H1 (cell line): ENCODE measurements at regions not wholly inside any gene's neighbourhood (a gene's known extent, or its start where the extent isn't known, plus 50 kb on each side); places are given as distances from the start of the nearest gene placed in this dataset.

Experiments
- CTCF ChIA-PET: fragments of 300-600 bp; sonication (Branson Sonifier 250); formaldehyde crosslinking; loops from one replicate; lab custom pipeline; 2021; ENCODE audit not compliant: partially characterized antibody; lab: Charles Lee
- POLR2A ChIA-PET: fragments of 300-600 bp; sonication (Branson Sonifier 250); formaldehyde crosslinking; loops from one replicate; lab custom pipeline; 2021; ENCODE audit warnings: inconsistent platforms; ENCODE audit not compliant: partially characterized antibody; lab: Charles Lee
- DNase-seq, 2 experiments: peaks; one replicate each; pipeline versions ENCODE4 v3.0.0 to v3.0.0-alpha.2; 2010 to 2022; ENCODE audit warnings: low spot score in 2 of 2, low read depth in 1 of 2, mixed read lengths in 1 of 2
- FAIRE-seq: peaks from 2 replicates; lab custom pipeline; 2011; peaks lifted over from hg19 to GRCh38; lab: Jason Lieb, UNC
- H2AFZ ChIP-seq: 2 replicates; pipeline ENCODE4 v1.8.1; 2012; ENCODE audit warnings: low read length, inconsistent platforms
- H2AK5ac ChIP-seq: 2 replicates; pipeline ENCODE4 v1.6.1; 2013; ENCODE audit warnings: low read depth, low read length
- H2BK120ac ChIP-seq: replicated peaks from 2 replicates; pipeline ENCODE3; 2013; ENCODE audit warnings: low read depth, low read length, inconsistent platforms
- H2BK12ac ChIP-seq: 2 replicates; pipeline ENCODE4 v1.6.1; 2013; ENCODE audit warnings: low read depth, low read length
- H2BK15ac ChIP-seq: 2 replicates; pipeline ENCODE4 v1.6.1; 2013; ENCODE audit warnings: low read length
- H2BK20ac ChIP-seq: 2 replicates; pipeline ENCODE4 v1.6.1; 2013; ENCODE audit warnings: low read length
- H2BK5ac ChIP-seq: 2 replicates; pipeline ENCODE4 v1.6.1; 2013; ENCODE audit warnings: low read depth, low read length
- H3K14ac ChIP-seq: 2 replicates; pipeline ENCODE4 v1.6.1; 2013; ENCODE audit warnings: inconsistent platforms; ENCODE audit not compliant: insufficient read length
- H3K18ac ChIP-seq: 2 replicates; pipeline ENCODE4 v1.6.1; 2013; ENCODE audit warnings: low read length; ENCODE audit errors: extremely low read depth
- H3K23ac ChIP-seq: 2 replicates; pipeline ENCODE4 v1.6.1; 2013; ENCODE audit warnings: inconsistent platforms; ENCODE audit not compliant: insufficient read length
- H3K23me2 ChIP-seq: 2 replicates; pipeline ENCODE4 v1.6.1; 2013; ENCODE audit warnings: low read depth, low read length
- H3K27ac ChIP-seq: 2 replicates; pipeline ENCODE4 v1.6.1; 2011; ENCODE audit warnings: low read depth, low read length, inconsistent platforms
- H3K27me3 ChIP-seq, 4 experiments: replicated peaks in 1 of 4; 1 replicate in 1 of 4; 2 replicates in 3 of 4; pipeline versions ENCODE4 v1.6.1 to v1.8.1; 2011 to 2013; ENCODE audit warnings: low read length in 3 of 4, mild to moderate bottlenecking in 3 of 4, inconsistent platforms in 2 of 4, mixed read lengths in 2 of 4, moderate library complexity in 1 of 4; ENCODE audit not compliant: control insufficient read depth in 3 of 4, insufficient read depth in 3 of 4; ENCODE audit errors: extremely low read depth in 1 of 4
- H3K36me3 ChIP-seq, 4 experiments: 2 replicates each; pipeline versions ENCODE4 v1.6.1 to v1.8.1; 2011 to 2013; ENCODE audit warnings: mild to moderate bottlenecking in 4 of 4, low read length in 3 of 4, moderate library complexity in 2 of 4, control low read depth in 1 of 4, inconsistent platforms in 1 of 4; ENCODE audit not compliant: insufficient read depth in 4 of 4, control insufficient read depth in 2 of 4
- H3K4ac ChIP-seq: replicated peaks from 2 replicates; pipeline ENCODE3; 2013; ENCODE audit warnings: low read length, low read depth, mixed read lengths, inconsistent platforms; ENCODE audit not compliant: insufficient read length
- H3K4me1 ChIP-seq, 4 experiments: replicated peaks in 1 of 4; 1 replicate in 1 of 4; 2 replicates in 3 of 4; pipeline versions ENCODE4 v1.6.1 to v1.8.1; 2011 to 2013; ENCODE audit warnings: low read length in 3 of 4, inconsistent platforms in 2 of 4, mixed read lengths in 1 of 4; ENCODE audit not compliant: insufficient read depth in 4 of 4, control insufficient read depth in 3 of 4
- H3K4me2 ChIP-seq, 2 experiments: 2 replicates each; pipeline versions ENCODE4 v1.6.1 to v1.8.1; 2011 to 2013; ENCODE audit warnings: low read depth in 2 of 2, low read length in 2 of 2, control low read depth in 1 of 2, inconsistent platforms in 1 of 2, mild to moderate bottlenecking in 1 of 2; ENCODE audit not compliant: insufficient read depth in 1 of 2
- H3K4me3 ChIP-seq, 4 experiments: fragments of 200-600, 300-600 bp in 1 of 4; sonication (generic), shearing (Covaris generic), sonication (Bioruptor Twin) in 1 of 4; 2 replicates each; pipeline versions ENCODE4 v1.5.1 to v1.8.1; 2011 to 2016; ENCODE audit warnings: low read length in 4 of 4, low read depth in 3 of 4, control low read depth in 2 of 4, inconsistent platforms in 2 of 4, mild to moderate bottlenecking in 2 of 4, mixed read lengths in 1 of 4, moderate library complexity in 1 of 4; ENCODE audit not compliant: insufficient read depth in 2 of 4; ENCODE audit errors: extremely low read depth in 1 of 4
- H3K56ac ChIP-seq: replicated peaks from 2 replicates; pipeline ENCODE3; 2013; ENCODE audit warnings: low read depth, mild to moderate bottlenecking, mixed read lengths, low read length, inconsistent platforms; ENCODE audit not compliant: insufficient read length
- H3K79me1 ChIP-seq: 2 replicates; pipeline ENCODE4 v1.6.1; 2013; ENCODE audit warnings: low read depth, low read length, control low read depth
- H3K79me2 ChIP-seq, 2 experiments: 2 replicates each; pipeline versions ENCODE4 v1.6.1 to v1.8.1; 2012 to 2013; ENCODE audit warnings: low read length in 2 of 2, mild to moderate bottlenecking in 2 of 2, inconsistent platforms in 1 of 2; ENCODE audit not compliant: insufficient read depth in 2 of 2, control insufficient read depth in 1 of 2
- H3K9ac ChIP-seq, 4 experiments: replicated peaks in 1 of 4; 1 replicate in 1 of 4; 2 replicates in 3 of 4; pipeline versions ENCODE4 v1.6.1 to v1.8.1; 2011 to 2013; ENCODE audit warnings: low read depth in 3 of 4, low read length in 3 of 4, control low read depth in 2 of 4, mild to moderate bottlenecking in 2 of 4, moderate library complexity in 2 of 4, inconsistent platforms in 1 of 4; ENCODE audit errors: extremely low read depth in 1 of 4
- H3K9me3 ChIP-seq, 2 experiments: 2 replicates each; pipeline versions ENCODE4 v1.6.1 to v1.8.1; 2012 to 2013; ENCODE audit warnings: mild to moderate bottlenecking in 2 of 2, moderate library complexity in 2 of 2, control low read depth in 1 of 2, inconsistent platforms in 1 of 2, low read depth in 1 of 2, low read length in 1 of 2, mixed read lengths in 1 of 2; ENCODE audit not compliant: insufficient read depth in 2 of 2
- H4K20me1 ChIP-seq, 2 experiments: replicated peaks in 1 of 2; 2 replicates each; pipeline versions ENCODE3 to v1.8.1; 2011 to 2013; ENCODE audit warnings: inconsistent platforms in 2 of 2, low read length in 2 of 2, mild to moderate bottlenecking in 1 of 2; ENCODE audit not compliant: insufficient read depth in 2 of 2, control insufficient read depth in 1 of 2
- H4K5ac ChIP-seq: 2 replicates; pipeline ENCODE4 v1.6.1; 2013; ENCODE audit warnings: low read length, low read depth, mixed read lengths, inconsistent platforms; ENCODE audit not compliant: insufficient read length
- H4K8ac ChIP-seq: 2 replicates; pipeline ENCODE4 v1.8.0; 2013; ENCODE audit warnings: mild to moderate bottlenecking, moderate library complexity, low read length, inconsistent platforms; ENCODE audit not compliant: insufficient read depth; ENCODE audit errors: extremely low read depth
- H4K91ac ChIP-seq: replicated peaks from 2 replicates; pipeline ENCODE3; 2013; ENCODE audit warnings: low read length, mixed read lengths, inconsistent platforms; ENCODE audit not compliant: insufficient read length
- CBX8 ChIP-seq: fragments of 300-800, 300-1000 bp; sonication (generic); IDR thresholded peaks from 2 replicates; pipeline ENCODE4 v1.7.1; 2016; ENCODE audit warnings: low read depth, low read length, borderline replicate concordance
- CTCF ChIP-seq, 3 experiments: IDR thresholded peaks; 1 replicate in 2 of 3; 2 replicates in 1 of 3; pipeline versions ENCODE4 v1.5.1 to v1.6.1; 2011; ENCODE audit warnings: low read length in 3 of 3, mild to moderate bottlenecking in 3 of 3, inconsistent platforms in 2 of 3, low read depth in 1 of 3, moderate library complexity in 1 of 3; ENCODE audit not compliant: insufficient read depth in 1 of 3; ENCODE audit errors: control extremely low read depth in 1 of 3
- EZH2 ChIP-seq: fragments of 200-600 bp; sonication (generic); IDR thresholded peaks from 2 replicates; pipeline ENCODE4 v1.7.1; 2012; ENCODE audit warnings: low read depth, mild to moderate bottlenecking, moderate library complexity, low read length, inconsistent platforms; ENCODE audit not compliant: severe bottlenecking
- GABPA ChIP-seq: IDR thresholded peaks from 2 replicates; pipeline ENCODE4 v1.6.1; 2011; ENCODE audit warnings: mild to moderate bottlenecking, low read length, moderate library complexity, borderline replicate concordance; ENCODE audit not compliant: insufficient read depth
- GTF2F1 ChIP-seq: IDR thresholded peaks from 2 replicates; pipeline ENCODE4 v1.6.1; 2012; ENCODE audit warnings: low read depth, low read length, improper control_type of control experiment, borderline replicate concordance
- RAD21 ChIP-seq, 2 experiments: IDR thresholded peaks in 1 of 2; conservative IDR thresholded peaks in 1 of 2; 2 replicates each; pipeline ENCODE4 v1.6.1; 2011; ENCODE audit warnings: low read depth in 2 of 2, low read length in 2 of 2, improper control_type of control experiment in 1 of 2, inconsistent platforms in 1 of 2, mild to moderate bottlenecking in 1 of 2, moderate library complexity in 1 of 2
- SRF ChIP-seq: IDR thresholded peaks from 2 replicates; pipeline ENCODE4 v1.6.1; 2011; ENCODE audit warnings: mild to moderate bottlenecking, low read depth, low read length, moderate library complexity
- TBP ChIP-seq: IDR thresholded peaks from 2 replicates; pipeline ENCODE4 v1.6.1; 2011; ENCODE audit warnings: low read depth, low read length, improper control_type of control experiment
- TEAD4 ChIP-seq: IDR thresholded peaks from 2 replicates; pipeline ENCODE4 v1.6.1; 2012; ENCODE audit warnings: low read depth, low read length, inconsistent platforms, mixed read lengths
- USF2 ChIP-seq: IDR thresholded peaks from 2 replicates; pipeline ENCODE4 v1.6.1; 2011; ENCODE audit warnings: low read length, improper control_type of control experiment
- WGBS, 2 experiments: shearing (Covaris generic) in 1 of 2; methylation state at CpG; one replicate each; pipeline versions ENCODE4 v1.1.6 to v1.1.7; 2013 to 2015; ENCODE audit warnings: low lambda C conversion rate in 2 of 2, mixed read lengths in 2 of 2, inconsistent platforms in 1 of 2, low coverage in 1 of 2, missing lambda C conversion rate in 1 of 2; ENCODE audit not compliant: insufficient replicate concordance in 2 of 2, insufficient coverage in 1 of 2, insufficient read length in 1 of 2; ENCODE audit errors: extremely low coverage in 1 of 2, missing lambda C conversion rate in 1 of 2; 5-methylcytosine and 5-hydroxymethylcytosine counted together

- H3K56ac ChIP-seq = no peak overlapping the region
- DNase-seq (no peak), FAIRE-seq (no peak)
- H3K79me2 ChIP-seq = no peaks in the 10 kb centered on the region
- no peak overlapping the region for H2AFZ ChIP-seq
- H3K4me2 ChIP-seq = no peak overlapping the region
- 94% methylated on average over 4 of the region's 4 CpGs; no CpG with 5 or more reads in 1 of the 2 experiments for WGBS, 2 experiments
- H3K79me1 ChIP-seq = no peaks in the 10 kb centered on the region
- H4K91ac ChIP-seq = no peak overlapping the region
- no peaks in the 10 kb centered on the region for H3K36me3 ChIP-seq
- H3K18ac ChIP-seq = no peak overlapping the region
- H2BK15ac ChIP-seq = no peak overlapping the region
- CTCF ChIA-PET = interaction anchor here (0.8 to 1.7 kb wide), 2 partner anchors 13 to 371 kb away, joined by 3 to 4 read pairs; no protein-coding TSS in a partner anchor
- no peak overlapping the region for H2BK20ac ChIP-seq
- H4K8ac ChIP-seq = no peak overlapping the region
- no peaks in the 10 kb centered on the region for H3K23me2 ChIP-seq
- H3K27me3 ChIP-seq = no peaks in the 10 kb centered on the region
- no peak overlapping the region for H4K5ac ChIP-seq
- no peak overlapping the region for H3K9ac ChIP-seq
- H3K14ac ChIP-seq = no peak overlapping the region
- H3K4ac ChIP-seq = no peak overlapping the region
- no peak overlapping the region for H2BK120ac ChIP-seq
- H3K27ac ChIP-seq = no peak overlapping the region
- no peaks in the 10 kb centered on the region for H4K20me1 ChIP-seq
- H2BK5ac ChIP-seq = no peak overlapping the region
- no peaks in the 10 kb centered on the region for H3K4me1 ChIP-seq
- H2BK12ac ChIP-seq = no peak overlapping the region
- POLR2A ChIA-PET = no interaction called here
- no peak overlapping the region for H2AK5ac ChIP-seq
- H3K4me3 ChIP-seq = no peak overlapping the region
- H3K9me3 ChIP-seq = no peaks in the 10 kb centered on the region
- no peak overlapping the region for H3K23ac ChIP-seq
- TF ChIP-seq GABPA = no peak
- no peak for TF ChIP-seq CTCF (IDR thresholded peaks at IDR 0.05; ENCODE audit: control extremely low read depth in 1 of 3, insufficient read depth in 1 of 3, low read depth in 1 of 3, low read length in 3 of 3)
- TF ChIP-seq GTF2F1 = no peak
- no peak for TF ChIP-seq TBP
- no peak for TF ChIP-seq SRF
- TF ChIP-seq TEAD4 = no peak
- TF ChIP-seq EZH2 = no peak
- no peak for TF ChIP-seq USF2
- TF ChIP-seq RAD21 (IDR thresholded peaks at IDR 0.05 in 1 of 2, conservative IDR thresholded peaks at IDR 0.05 in 1 of 2; ENCODE audit: low read depth in 2 of 2, low read length in 2 of 2) = no peak
- no peak for TF ChIP-seq CBX8
Observed at GRCh38 chr1:238469146-238469631, 578.5 kb upstream of the ZP4 start.
